SK-N-MC (cell line): ENCODE measurements at regions not wholly inside any gene's neighbourhood (a gene's known extent, or its start where the extent isn't known, plus 50 kb on each side); places are given as distances from the start of the nearest gene placed in this dataset.

Source experiments
- EZH2 ChIP-seq: fragments of 200-600 bp; sonication (generic); IDR thresholded peaks from one replicate; pipeline ENCODE4 v1.6.1; 2017; ENCODE audit warnings: antibody characterized with exemption
- POLR2AphosphoS5 ChIP-seq: IDR thresholded peaks from 2 replicates; pipeline ENCODE4 v1.6.1; 2012; ENCODE audit warnings: mild to moderate bottlenecking, low read depth, low read length, borderline replicate concordance

DNA sequence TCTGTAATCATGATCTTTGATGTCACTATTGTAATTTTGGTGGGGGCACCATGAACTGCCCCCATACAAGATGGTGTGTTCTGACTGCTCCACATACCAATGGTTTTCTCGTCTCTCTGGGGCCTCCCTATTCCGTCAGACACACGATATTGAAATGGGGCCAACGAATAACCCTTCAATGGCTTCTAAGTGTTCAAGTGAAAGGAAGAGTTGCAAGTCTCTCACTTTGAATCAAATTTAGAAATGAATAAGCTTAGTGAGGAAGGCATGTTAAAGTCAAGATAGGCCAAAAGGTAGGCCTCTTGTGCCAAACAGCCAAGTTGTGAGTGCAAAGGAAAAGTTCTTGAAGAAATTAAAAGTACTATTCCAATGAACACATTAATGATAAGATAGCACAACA lies 205.4 kb downstream of the SPRY1 start:
- TF ChIP-seq POLR2AphosphoS5 (no peak), EZH2 (no peak)
